Uterus (tissue), 2 donors: ENCODE measurements at regions not wholly inside any gene's neighbourhood (a gene's known extent, or its start where the extent isn't known, plus 50 kb on each side); places are given as distances from the start of the nearest gene placed in this dataset.

Experiments
- CTCF ChIP-seq, 4 experiments: fragments of 200-600 bp in 2 of 4; fragments of 450-650 bp in 2 of 4; sonication (generic) in 2 of 4; IDR thresholded peaks; one replicate each; pipeline ENCODE4 v1.5.1; 2016 to 2019; ENCODE audit warnings: antibody characterized with exemption in 4 of 4, mild to moderate bottlenecking in 2 of 4, moderate library complexity in 1 of 4
- POLR2A ChIP-seq, 2 donors: fragments of 450-650 bp; IDR thresholded peaks; one replicate each; pipeline ENCODE4 v1.6.1; 2016; ENCODE audit warnings: antibody characterized with exemption in 2 of 2, mild to moderate bottlenecking in 1 of 2, moderate library complexity in 1 of 2

DNA sequence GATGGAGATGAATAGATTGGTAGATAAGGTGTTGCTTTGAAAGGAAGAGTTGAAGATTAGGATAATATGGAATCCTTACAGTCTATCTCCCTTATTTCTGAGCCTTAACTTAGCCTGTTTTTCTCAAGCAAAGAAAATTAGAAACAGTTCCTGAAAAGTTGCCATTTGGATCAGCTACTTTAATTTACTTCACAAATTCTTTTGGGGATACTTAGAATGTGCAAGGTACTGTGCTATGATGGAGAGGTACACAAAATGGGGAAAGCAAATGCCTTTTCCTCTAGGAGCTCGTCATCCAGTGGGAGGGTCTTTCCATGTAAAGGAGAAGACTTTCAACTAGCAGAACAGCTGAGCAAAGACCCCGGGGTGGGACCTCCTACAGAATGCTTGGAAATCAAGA is 51.1 kb upstream of the SMARCA2 start:
- TF ChIP-seq POLR2A (IDR thresholded peaks at IDR 0.05) (no peak), CTCF (IDR thresholded peaks at IDR 0.05) (no peak)
